OCI-LY1 (cell line): ENCODE measurements at regions not wholly inside any gene's neighbourhood (a gene's known extent, or its start where the extent isn't known, plus 50 kb on each side); places are given as distances from the start of the nearest gene placed in this dataset.

ENCODE experiments used
- EZH2 ChIP-seq: fragments of 200-600 bp; sonication (generic), shearing (Covaris generic); IDR thresholded peaks from 2 replicates; pipeline ENCODE4 v1.8.0; 2017; ENCODE audit warnings: borderline replicate concordance, mixed run types, mild to moderate bottlenecking, antibody characterized with exemption, low read length, moderate library complexity, mixed read lengths
- TF ChIP-seq, protein P1 (sequence below): fragments of 200-600 bp; sonication (generic), shearing (Covaris generic); IDR thresholded peaks from 2 replicates; pipeline ENCODE4 v1.5.1; 2017; ENCODE audit warnings: mild to moderate bottlenecking, antibody characterized with exemption, low read length, moderate library complexity, mixed read lengths

GRCh38 chr14:104447750-104448149 is 131.8 kb upstream of the C14orf180 start:
- TF ChIP-seq, protein P1, sequence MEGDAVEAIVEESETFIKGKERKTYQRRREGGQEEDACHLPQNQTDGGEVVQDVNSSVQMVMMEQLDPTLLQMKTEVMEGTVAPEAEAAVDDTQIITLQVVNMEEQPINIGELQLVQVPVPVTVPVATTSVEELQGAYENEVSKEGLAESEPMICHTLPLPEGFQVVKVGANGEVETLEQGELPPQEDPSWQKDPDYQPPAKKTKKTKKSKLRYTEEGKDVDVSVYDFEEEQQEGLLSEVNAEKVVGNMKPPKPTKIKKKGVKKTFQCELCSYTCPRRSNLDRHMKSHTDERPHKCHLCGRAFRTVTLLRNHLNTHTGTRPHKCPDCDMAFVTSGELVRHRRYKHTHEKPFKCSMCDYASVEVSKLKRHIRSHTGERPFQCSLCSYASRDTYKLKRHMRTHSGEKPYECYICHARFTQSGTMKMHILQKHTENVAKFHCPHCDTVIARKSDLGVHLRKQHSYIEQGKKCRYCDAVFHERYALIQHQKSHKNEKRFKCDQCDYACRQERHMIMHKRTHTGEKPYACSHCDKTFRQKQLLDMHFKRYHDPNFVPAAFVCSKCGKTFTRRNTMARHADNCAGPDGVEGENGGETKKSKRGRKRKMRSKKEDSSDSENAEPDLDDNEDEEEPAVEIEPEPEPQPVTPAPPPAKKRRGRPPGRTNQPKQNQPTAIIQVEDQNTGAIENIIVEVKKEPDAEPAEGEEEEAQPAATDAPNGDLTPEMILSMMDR, result no peak
- no peak for TF ChIP-seq EZH2
